GM23248 (cell line): ENCODE measurements at regions not wholly inside any gene's neighbourhood (a gene's known extent, or its start where the extent isn't known, plus 50 kb on each side); places are given as distances from the start of the nearest gene placed in this dataset.

ENCODE experiments used
- EZH2 ChIP-seq: fragments of 200-600 bp; sonication (generic); IDR thresholded peaks from 2 replicates; pipeline ENCODE4 v1.6.1; 2018; ENCODE audit warnings: antibody characterized with exemption, mild to moderate bottlenecking; ENCODE audit not compliant: insufficient read depth, poor library complexity, severe bottlenecking
- EZH2phosphoT487 ChIP-seq: fragments of 200-600 bp; sonication (generic); IDR thresholded peaks from 2 replicates; pipeline ENCODE4 v1.6.1; 2018; ENCODE audit warnings: antibody characterized with exemption, moderate library complexity, mild to moderate bottlenecking, low read depth; ENCODE audit not compliant: insufficient read depth

GRCh38 chr22:27679693-27680488 is 121.7 kb downstream of the MN1 start:
- TF ChIP-seq EZH2 (no peak), EZH2phosphoT487 (no peak)
